H1 (cell line): ENCODE measurements at regions not wholly inside any gene's neighbourhood (a gene's known extent, or its start where the extent isn't known, plus 50 kb on each side); places are given as distances from the start of the nearest gene placed in this dataset.

ENCODE experiments used
- CTCF ChIA-PET: fragments of 300-600 bp; sonication (Branson Sonifier 250); formaldehyde crosslinking; loops from one replicate; lab custom pipeline; 2021; ENCODE audit not compliant: partially characterized antibody; lab: Charles Lee
- POLR2A ChIA-PET: fragments of 300-600 bp; sonication (Branson Sonifier 250); formaldehyde crosslinking; loops from one replicate; lab custom pipeline; 2021; ENCODE audit warnings: inconsistent platforms; ENCODE audit not compliant: partially characterized antibody; lab: Charles Lee
- DNase-seq, 2 experiments: peaks; one replicate each; pipeline versions ENCODE4 v3.0.0 to v3.0.0-alpha.2; 2010 to 2022; ENCODE audit warnings: low spot score in 2 of 2, low read depth in 1 of 2, mixed read lengths in 1 of 2
- FAIRE-seq: peaks from 2 replicates; lab custom pipeline; 2011; peaks lifted over from hg19 to GRCh38; lab: Jason Lieb, UNC
- H2AFZ ChIP-seq: 2 replicates; pipeline ENCODE4 v1.8.1; 2012; ENCODE audit warnings: low read length, inconsistent platforms
- H2AK5ac ChIP-seq: 2 replicates; pipeline ENCODE4 v1.6.1; 2013; ENCODE audit warnings: low read depth, low read length
- H2BK120ac ChIP-seq: replicated peaks from 2 replicates; pipeline ENCODE3; 2013; ENCODE audit warnings: low read depth, low read length, inconsistent platforms
- H2BK12ac ChIP-seq: 2 replicates; pipeline ENCODE4 v1.6.1; 2013; ENCODE audit warnings: low read depth, low read length
- H2BK15ac ChIP-seq: 2 replicates; pipeline ENCODE4 v1.6.1; 2013; ENCODE audit warnings: low read length
- H2BK20ac ChIP-seq: 2 replicates; pipeline ENCODE4 v1.6.1; 2013; ENCODE audit warnings: low read length
- H2BK5ac ChIP-seq: 2 replicates; pipeline ENCODE4 v1.6.1; 2013; ENCODE audit warnings: low read depth, low read length
- H3K14ac ChIP-seq: 2 replicates; pipeline ENCODE4 v1.6.1; 2013; ENCODE audit warnings: inconsistent platforms; ENCODE audit not compliant: insufficient read length
- H3K18ac ChIP-seq: 2 replicates; pipeline ENCODE4 v1.6.1; 2013; ENCODE audit warnings: low read length; ENCODE audit errors: extremely low read depth
- H3K23ac ChIP-seq: 2 replicates; pipeline ENCODE4 v1.6.1; 2013; ENCODE audit warnings: inconsistent platforms; ENCODE audit not compliant: insufficient read length
- H3K23me2 ChIP-seq: 2 replicates; pipeline ENCODE4 v1.6.1; 2013; ENCODE audit warnings: low read depth, low read length
- H3K27ac ChIP-seq: 2 replicates; pipeline ENCODE4 v1.6.1; 2011; ENCODE audit warnings: low read depth, low read length, inconsistent platforms
- H3K27me3 ChIP-seq, 4 experiments: replicated peaks in 1 of 4; 1 replicate in 1 of 4; 2 replicates in 3 of 4; pipeline versions ENCODE4 v1.6.1 to v1.8.1; 2011 to 2013; ENCODE audit warnings: low read length in 3 of 4, mild to moderate bottlenecking in 3 of 4, inconsistent platforms in 2 of 4, mixed read lengths in 2 of 4, moderate library complexity in 1 of 4; ENCODE audit not compliant: control insufficient read depth in 3 of 4, insufficient read depth in 3 of 4; ENCODE audit errors: extremely low read depth in 1 of 4
- H3K36me3 ChIP-seq, 4 experiments: 2 replicates each; pipeline versions ENCODE4 v1.6.1 to v1.8.1; 2011 to 2013; ENCODE audit warnings: mild to moderate bottlenecking in 4 of 4, low read length in 3 of 4, moderate library complexity in 2 of 4, control low read depth in 1 of 4, inconsistent platforms in 1 of 4; ENCODE audit not compliant: insufficient read depth in 4 of 4, control insufficient read depth in 2 of 4
- H3K4ac ChIP-seq: replicated peaks from 2 replicates; pipeline ENCODE3; 2013; ENCODE audit warnings: low read length, low read depth, mixed read lengths, inconsistent platforms; ENCODE audit not compliant: insufficient read length
- H3K4me1 ChIP-seq, 4 experiments: replicated peaks in 1 of 4; 1 replicate in 1 of 4; 2 replicates in 3 of 4; pipeline versions ENCODE4 v1.6.1 to v1.8.1; 2011 to 2013; ENCODE audit warnings: low read length in 3 of 4, inconsistent platforms in 2 of 4, mixed read lengths in 1 of 4; ENCODE audit not compliant: insufficient read depth in 4 of 4, control insufficient read depth in 3 of 4
- H3K4me2 ChIP-seq, 2 experiments: 2 replicates each; pipeline versions ENCODE4 v1.6.1 to v1.8.1; 2011 to 2013; ENCODE audit warnings: low read depth in 2 of 2, low read length in 2 of 2, control low read depth in 1 of 2, inconsistent platforms in 1 of 2, mild to moderate bottlenecking in 1 of 2; ENCODE audit not compliant: insufficient read depth in 1 of 2
- H3K4me3 ChIP-seq, 4 experiments: fragments of 200-600, 300-600 bp in 1 of 4; sonication (generic), shearing (Covaris generic), sonication (Bioruptor Twin) in 1 of 4; 2 replicates each; pipeline versions ENCODE4 v1.5.1 to v1.8.1; 2011 to 2016; ENCODE audit warnings: low read length in 4 of 4, low read depth in 3 of 4, control low read depth in 2 of 4, inconsistent platforms in 2 of 4, mild to moderate bottlenecking in 2 of 4, mixed read lengths in 1 of 4, moderate library complexity in 1 of 4; ENCODE audit not compliant: insufficient read depth in 2 of 4; ENCODE audit errors: extremely low read depth in 1 of 4
- H3K56ac ChIP-seq: replicated peaks from 2 replicates; pipeline ENCODE3; 2013; ENCODE audit warnings: low read depth, mild to moderate bottlenecking, mixed read lengths, low read length, inconsistent platforms; ENCODE audit not compliant: insufficient read length
- H3K79me1 ChIP-seq: 2 replicates; pipeline ENCODE4 v1.6.1; 2013; ENCODE audit warnings: low read depth, low read length, control low read depth
- H3K79me2 ChIP-seq, 2 experiments: 2 replicates each; pipeline versions ENCODE4 v1.6.1 to v1.8.1; 2012 to 2013; ENCODE audit warnings: low read length in 2 of 2, mild to moderate bottlenecking in 2 of 2, inconsistent platforms in 1 of 2; ENCODE audit not compliant: insufficient read depth in 2 of 2, control insufficient read depth in 1 of 2
- H3K9ac ChIP-seq, 4 experiments: replicated peaks in 1 of 4; 1 replicate in 1 of 4; 2 replicates in 3 of 4; pipeline versions ENCODE4 v1.6.1 to v1.8.1; 2011 to 2013; ENCODE audit warnings: low read depth in 3 of 4, low read length in 3 of 4, control low read depth in 2 of 4, mild to moderate bottlenecking in 2 of 4, moderate library complexity in 2 of 4, inconsistent platforms in 1 of 4; ENCODE audit errors: extremely low read depth in 1 of 4
- H3K9me3 ChIP-seq, 2 experiments: 2 replicates each; pipeline versions ENCODE4 v1.6.1 to v1.8.1; 2012 to 2013; ENCODE audit warnings: mild to moderate bottlenecking in 2 of 2, moderate library complexity in 2 of 2, control low read depth in 1 of 2, inconsistent platforms in 1 of 2, low read depth in 1 of 2, low read length in 1 of 2, mixed read lengths in 1 of 2; ENCODE audit not compliant: insufficient read depth in 2 of 2
- H4K20me1 ChIP-seq, 2 experiments: replicated peaks in 1 of 2; 2 replicates each; pipeline versions ENCODE3 to v1.8.1; 2011 to 2013; ENCODE audit warnings: inconsistent platforms in 2 of 2, low read length in 2 of 2, mild to moderate bottlenecking in 1 of 2; ENCODE audit not compliant: insufficient read depth in 2 of 2, control insufficient read depth in 1 of 2
- H4K5ac ChIP-seq: 2 replicates; pipeline ENCODE4 v1.6.1; 2013; ENCODE audit warnings: low read length, low read depth, mixed read lengths, inconsistent platforms; ENCODE audit not compliant: insufficient read length
- H4K8ac ChIP-seq: 2 replicates; pipeline ENCODE4 v1.8.0; 2013; ENCODE audit warnings: mild to moderate bottlenecking, moderate library complexity, low read length, inconsistent platforms; ENCODE audit not compliant: insufficient read depth; ENCODE audit errors: extremely low read depth
- H4K91ac ChIP-seq: replicated peaks from 2 replicates; pipeline ENCODE3; 2013; ENCODE audit warnings: low read length, mixed read lengths, inconsistent platforms; ENCODE audit not compliant: insufficient read length
- EZH2 ChIP-seq: fragments of 200-600 bp; sonication (generic); IDR thresholded peaks from 2 replicates; pipeline ENCODE4 v1.7.1; 2012; ENCODE audit warnings: low read depth, mild to moderate bottlenecking, moderate library complexity, low read length, inconsistent platforms; ENCODE audit not compliant: severe bottlenecking
- MAFK ChIP-seq: IDR thresholded peaks from 2 replicates; pipeline ENCODE4 v1.6.1; 2012; ENCODE audit warnings: low read depth, mild to moderate bottlenecking, improper control_type of control experiment, low read length
- NANOG ChIP-seq: IDR thresholded peaks from 2 replicates; pipeline ENCODE4 v1.6.1; 2011; ENCODE audit warnings: low read length, low read depth, mild to moderate bottlenecking, inconsistent platforms; ENCODE audit not compliant: insufficient read depth, poor library complexity, severe bottlenecking
- TAF7 ChIP-seq: optimal IDR thresholded peaks from 2 replicates; pipeline ENCODE3; 2011; ENCODE audit warnings: low read depth, mild to moderate bottlenecking, inconsistent platforms, low read length, moderate library complexity, borderline replicate concordance
- WGBS, 2 experiments: shearing (Covaris generic) in 1 of 2; methylation state at CpG; one replicate each; pipeline versions ENCODE4 v1.1.6 to v1.1.7; 2013 to 2015; ENCODE audit warnings: low lambda C conversion rate in 2 of 2, mixed read lengths in 2 of 2, inconsistent platforms in 1 of 2, low coverage in 1 of 2, missing lambda C conversion rate in 1 of 2; ENCODE audit not compliant: insufficient replicate concordance in 2 of 2, insufficient coverage in 1 of 2, insufficient read length in 1 of 2; ENCODE audit errors: extremely low coverage in 1 of 2, missing lambda C conversion rate in 1 of 2; 5-methylcytosine and 5-hydroxymethylcytosine counted together

- H3K79me2 ChIP-seq, result no peaks in the 10 kb centered on the region
- H3K9me3 ChIP-seq, result no peaks in the 10 kb centered on the region
- no peak overlapping the region for H2AFZ ChIP-seq
- H4K91ac ChIP-seq, result no peak overlapping the region
- no peak overlapping the region for H2BK5ac ChIP-seq
- no peak overlapping the region for H3K18ac ChIP-seq
- no peak overlapping the region for H3K9ac ChIP-seq
- H3K36me3 ChIP-seq, result no peaks in the 10 kb centered on the region
- no peaks in the 10 kb centered on the region for H3K79me1 ChIP-seq
- H4K5ac ChIP-seq, result no peak overlapping the region
- no peak overlapping the region for H3K4ac ChIP-seq
- H4K20me1 ChIP-seq, result no peaks in the 10 kb centered on the region
- TF ChIP-seq MAFK (no peak), TAF7 (no peak), EZH2 (no peak), NANOG (no peak)
- TF ChIP-seq, all 59 proteins: peak for 0
- DNase-seq, result no peak
- Histone ChIP-seq H2AK5ac (no peak overlapping the region), H3K23ac (no peak overlapping the region), H3K27me3 (no peaks in the 10 kb centered on the region; a peak in 1 of 7 replicates), H4K8ac (no peak overlapping the region), H3K4me1 (peaks cover 0 to 2% (median 0%) of the 10 kb centered on the region in 4 experiments; a peak in 3 of 7 replicates), H3K4me2 (no peak overlapping the region), H3K4me3 (no peak overlapping the region), H3K56ac (no peak overlapping the region), H2BK15ac (no peak overlapping the region), H2BK20ac (no peak overlapping the region), H2BK120ac (no peak overlapping the region), H3K27ac (no peak overlapping the region), H2BK12ac (no peak overlapping the region), H3K23me2 (no peaks in the 10 kb centered on the region), H3K14ac (no peak overlapping the region)
- FAIRE-seq, result no peak
- ChIA-PET POLR2A (interaction anchor here (0.5 kb wide), 1 partner anchor 457 kb away, joined by 3 read pairs; no protein-coding TSS in a partner anchor), CTCF (interaction anchor here (0.7 to 1.1 kb wide), 3 partner anchors 67 to 88 kb away, joined by 3 to 4 read pairs (median 3); no protein-coding TSS in a partner anchor)
- 83% methylated on average over 1 of the region's 1 CpG; no CpG with 5 or more reads in 1 of the 2 experiments for WGBS, 2 experiments
Measured at GRCh38 chr1:212544110-212544509, 64.5 kb upstream of the ATF3 start.
